ENCODE measurements at regions not wholly inside any gene's neighbourhood (a gene's known extent, or its start where the extent isn't known, plus 50 kb on each side); places are given as distances from the start of the nearest gene placed in this dataset.
"Not testable (repeated sequence)": the region's sequence is repeated elsewhere in the genome, so short reads cannot be mapped to it uniquely, and the experiment has no call there.

DNA sequence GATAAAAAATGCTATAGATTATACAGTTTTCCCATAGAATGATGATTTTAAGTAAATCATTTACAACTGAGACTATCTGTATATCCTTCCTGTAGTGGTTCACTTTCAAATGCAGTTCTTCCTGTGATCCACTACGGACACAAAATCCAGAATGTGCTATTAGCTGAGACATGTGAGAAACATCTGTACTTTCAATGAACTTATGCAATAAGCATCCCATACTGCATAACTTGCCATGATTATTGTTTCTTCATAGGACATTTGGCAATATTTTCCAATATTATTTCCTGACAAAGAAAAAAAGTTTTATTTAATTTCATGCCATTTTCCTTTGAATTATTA, 83.5 kb upstream of the PRDX6 start:
- intact Hi-C loops (cut with micrococcal nuclease): no loop called here
- Mint-ChIP-seq H3K4me1 (no peaks in the 10 kb centered on the region), H3K27ac (no peak overlapping the region), H3K27me3 (ENCODE audit: low read depth in 2 of 2) (no peaks in the 10 kb centered on the region), H3K4me3 (no peak overlapping the region), H3K9me3 (no peaks in the 10 kb centered on the region), H3K36me3 (no peaks in the 10 kb centered on the region)
- Histone ChIP-seq H3K27me3 (ENCODE audit: control insufficient read depth, insufficient read depth, low read length) (no peaks in the 10 kb centered on the region), H3K36me3 (ENCODE audit: control insufficient read depth, insufficient read depth, low read length) (no peaks in the 10 kb centered on the region), H3K4me3 (ENCODE audit: low read length) (no peak overlapping the region), H3K9me3 (ENCODE audit: control insufficient read depth, insufficient read depth, low read length) (no peaks in the 10 kb centered on the region), H3K4me1 (ENCODE audit: control insufficient read depth, insufficient read depth, low read length) (no peaks in the 10 kb centered on the region), H3K27ac (ENCODE audit: low read length) (no peak overlapping the region)
- no peak for DNase-seq
- WGBS (ENCODE audit: insufficient coverage): 88% methylated on average over 1 of the region's 1 CpG
- no peak for ATAC-seq
- TF ChIP-seq, protein P1, sequence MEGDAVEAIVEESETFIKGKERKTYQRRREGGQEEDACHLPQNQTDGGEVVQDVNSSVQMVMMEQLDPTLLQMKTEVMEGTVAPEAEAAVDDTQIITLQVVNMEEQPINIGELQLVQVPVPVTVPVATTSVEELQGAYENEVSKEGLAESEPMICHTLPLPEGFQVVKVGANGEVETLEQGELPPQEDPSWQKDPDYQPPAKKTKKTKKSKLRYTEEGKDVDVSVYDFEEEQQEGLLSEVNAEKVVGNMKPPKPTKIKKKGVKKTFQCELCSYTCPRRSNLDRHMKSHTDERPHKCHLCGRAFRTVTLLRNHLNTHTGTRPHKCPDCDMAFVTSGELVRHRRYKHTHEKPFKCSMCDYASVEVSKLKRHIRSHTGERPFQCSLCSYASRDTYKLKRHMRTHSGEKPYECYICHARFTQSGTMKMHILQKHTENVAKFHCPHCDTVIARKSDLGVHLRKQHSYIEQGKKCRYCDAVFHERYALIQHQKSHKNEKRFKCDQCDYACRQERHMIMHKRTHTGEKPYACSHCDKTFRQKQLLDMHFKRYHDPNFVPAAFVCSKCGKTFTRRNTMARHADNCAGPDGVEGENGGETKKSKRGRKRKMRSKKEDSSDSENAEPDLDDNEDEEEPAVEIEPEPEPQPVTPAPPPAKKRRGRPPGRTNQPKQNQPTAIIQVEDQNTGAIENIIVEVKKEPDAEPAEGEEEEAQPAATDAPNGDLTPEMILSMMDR (IDR thresholded peaks at IDR 0.05): no peak

DNA sequence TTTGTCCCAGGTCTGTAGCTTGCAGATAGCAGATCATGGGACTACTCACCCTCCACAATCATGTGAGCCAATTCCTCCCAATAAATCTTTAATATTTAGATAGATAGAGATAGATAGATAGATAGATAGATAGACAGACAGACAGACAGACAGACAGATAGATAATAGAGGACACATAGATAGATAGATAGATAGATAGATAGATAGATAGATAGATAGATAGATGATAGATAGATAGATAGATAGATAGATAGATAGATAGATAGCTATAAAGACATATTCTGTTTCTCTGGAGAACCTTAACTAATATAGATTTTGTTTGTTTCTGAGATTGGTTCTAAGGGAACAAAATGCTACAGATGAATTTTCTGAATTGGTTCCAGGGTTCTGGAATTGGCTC, 82.3 kb upstream of the PRDX6 start:
- H3K4me3 Mint-ChIP-seq; H3K36me3 Mint-ChIP-seq; ATAC-seq; H3K27me3 Mint-ChIP-seq (ENCODE audit: low read depth in 2 of 2); H3K4me1 Mint-ChIP-seq; DNase-seq; H3K4me3 ChIP-seq (ENCODE audit: low read length); H3K27ac Mint-ChIP-seq; H3K4me1 ChIP-seq (ENCODE audit: control insufficient read depth, insufficient read depth, low read length); H3K9me3 Mint-ChIP-seq; H3K27me3 ChIP-seq (ENCODE audit: control insufficient read depth, insufficient read depth, low read length); H3K9me3 ChIP-seq (ENCODE audit: control insufficient read depth, insufficient read depth, low read length); H3K27ac ChIP-seq (ENCODE audit: low read length); H3K36me3 ChIP-seq (ENCODE audit: control insufficient read depth, insufficient read depth, low read length); intact Hi-C loops (cut with micrococcal nuclease): not testable (repeated sequence)

DNA sequence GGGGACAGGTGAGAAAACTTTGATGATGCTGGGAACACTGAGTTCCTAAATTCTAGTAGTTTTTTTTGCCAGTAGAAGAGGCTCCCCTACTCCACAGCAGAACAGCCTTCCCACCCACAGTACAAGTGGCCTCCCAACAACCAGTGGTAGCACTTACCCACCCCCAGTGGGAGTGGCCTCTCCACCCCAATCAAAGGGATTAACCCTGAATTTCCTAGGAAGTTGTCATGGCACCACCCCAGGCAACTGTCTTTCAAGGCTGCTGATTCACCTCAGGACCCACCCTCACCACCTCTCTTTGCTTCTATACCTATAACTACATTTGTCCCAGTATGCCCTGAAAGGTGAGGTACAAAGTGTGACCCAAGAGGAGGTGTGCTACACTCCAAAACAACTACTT, 81.4 kb upstream of the PRDX6 start:
- Histone ChIP-seq H3K27ac (ENCODE audit: low read length) (no peak overlapping the region), H3K4me1 (ENCODE audit: control insufficient read depth, insufficient read depth, low read length) (no peaks in the 10 kb centered on the region), H3K27me3 (ENCODE audit: control insufficient read depth, insufficient read depth, low read length) (no peaks in the 10 kb centered on the region), H3K36me3 (ENCODE audit: control insufficient read depth, insufficient read depth, low read length) (no peaks in the 10 kb centered on the region), H3K9me3 (ENCODE audit: control insufficient read depth, insufficient read depth, low read length) (no peaks in the 10 kb centered on the region), H3K4me3 (ENCODE audit: low read length) (no peak overlapping the region)
- TF ChIP-seq, protein P1 (IDR thresholded peaks at IDR 0.05): no peak
- Mint-ChIP-seq H3K27me3 (ENCODE audit: low read depth in 2 of 2) (no peaks in the 10 kb centered on the region), H3K4me3 (no peak overlapping the region), H3K27ac (no peak overlapping the region), H3K36me3 (no peaks in the 10 kb centered on the region), H3K9me3 (no peaks in the 10 kb centered on the region), H3K4me1 (no peaks in the 10 kb centered on the region)
- DNase-seq (no peak), ATAC-seq (no peak)
- intact Hi-C loops (cut with micrococcal nuclease): no loop called here

DNA sequence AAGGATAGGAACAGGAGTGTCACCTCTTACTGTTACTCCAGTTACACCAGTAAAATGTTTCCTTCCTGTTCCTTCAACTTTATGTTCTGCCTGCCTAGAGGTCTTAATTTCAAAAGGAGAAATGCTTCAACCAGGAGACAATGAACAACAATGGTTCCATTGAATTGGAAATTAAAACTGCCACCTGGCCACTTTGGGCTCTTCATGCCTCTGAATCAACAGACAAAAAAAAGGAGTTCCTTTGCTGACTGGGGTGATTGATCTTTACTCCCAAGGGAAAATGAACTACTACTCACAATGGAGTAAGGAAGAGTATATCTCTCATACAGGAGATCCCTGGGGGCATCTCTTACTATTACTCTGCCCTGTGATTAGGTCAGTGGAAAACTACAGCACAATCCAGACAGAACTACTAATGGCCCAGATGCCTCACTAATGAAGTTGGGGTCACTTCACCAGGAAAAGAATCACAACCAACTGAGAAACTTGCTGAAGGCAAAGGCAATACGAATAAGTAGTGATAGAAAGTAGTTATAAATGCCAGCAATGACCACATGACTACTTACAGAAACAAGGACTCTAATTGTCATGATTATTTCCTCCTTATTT, 76.6 kb upstream of the PRDX6 start:
- H3K36me3 ChIP-seq (ENCODE audit: control insufficient read depth, insufficient read depth, low read length): no peaks in the 10 kb centered on the region
- no peaks in the 10 kb centered on the region for H3K9me3 ChIP-seq (ENCODE audit: control insufficient read depth, insufficient read depth, low read length)
- intact Hi-C loops (cut with micrococcal nuclease): no loop called here
- Mint-ChIP-seq H3K9me3 (no peaks in the 10 kb centered on the region), H3K27me3 (ENCODE audit: low read depth in 2 of 2) (no peaks in the 10 kb centered on the region), H3K4me3 (no peak overlapping the region), H3K4me1 (no peaks in the 10 kb centered on the region), H3K27ac (no peak overlapping the region), H3K36me3 (no peaks in the 10 kb centered on the region)
- H3K27me3 ChIP-seq (ENCODE audit: control insufficient read depth, insufficient read depth, low read length): no peaks in the 10 kb centered on the region
- H3K4me3 ChIP-seq (ENCODE audit: low read length): no peak overlapping the region
- DNase-seq: no peak
- no peaks in the 10 kb centered on the region for H3K4me1 ChIP-seq (ENCODE audit: control insufficient read depth, insufficient read depth, low read length)
- TF ChIP-seq, protein P1 (IDR thresholded peaks at IDR 0.05): no peak
- ATAC-seq: no peak
- WGBS (ENCODE audit: insufficient coverage): no CpG with 5 or more reads among the region's 1 CpG
- no peak overlapping the region for H3K27ac ChIP-seq (ENCODE audit: low read length)

All from natural killer cell (primary cell).